Thyroid gland (tissue), 4 donors: ENCODE measurements at regions not wholly inside any gene's neighbourhood (a gene's known extent, or its start where the extent isn't known, plus 50 kb on each side); places are given as distances from the start of the nearest gene placed in this dataset.

ENCODE experiments used
- CTCF ChIP-seq, 6 experiments: fragments of 200-600 bp in 3 of 6; fragments of 450-650 bp in 3 of 6; sonication (generic) in 3 of 6; IDR thresholded peaks; one replicate each; pipeline ENCODE4 v1.5.1; 2016 to 2019; ENCODE audit warnings: antibody characterized with exemption in 6 of 6, mild to moderate bottlenecking in 2 of 6, inconsistent platforms in 1 of 6, moderate library complexity in 1 of 6
- POLR2A ChIP-seq, 2 donors: fragments of 450-650 bp; IDR thresholded peaks; one replicate each; pipeline ENCODE4 v1.6.1; 2017; ENCODE audit warnings: antibody characterized with exemption in 2 of 2, mild to moderate bottlenecking in 2 of 2, moderate library complexity in 1 of 2

GRCh38 chr21:27502801-27503200 is 535.9 kb upstream of the ADAMTS5 start:
- no peak for TF ChIP-seq CTCF (IDR thresholded peaks at IDR 0.05)
- TF ChIP-seq POLR2A (IDR thresholded peaks at IDR 0.05), result no peak
